KMS-11 (cell line): ENCODE measurements at regions not wholly inside any gene's neighbourhood (a gene's known extent, or its start where the extent isn't known, plus 50 kb on each side); places are given as distances from the start of the nearest gene placed in this dataset.

Experiments used
- H2AFZ ChIP-seq: fragments of 200-600 bp; sonication (generic); 2 replicates; pipeline ENCODE4 v1.6.1; 2016; ENCODE audit warnings: antibody characterized with exemption, mixed run types, low read depth
- H3K27ac ChIP-seq: fragments of 200-600 bp; sonication (generic); 2 replicates; pipeline ENCODE4 v1.6.1; 2016; ENCODE audit warnings: mild to moderate bottlenecking, mixed run types
- H3K27me3 ChIP-seq: fragments of 200-600 bp; sonication (generic); 2 replicates; pipeline ENCODE4 v1.6.1; 2017; ENCODE audit warnings: mild to moderate bottlenecking, low read depth, mixed run types, moderate library complexity; ENCODE audit not compliant: insufficient read depth
- H3K36me3 ChIP-seq: fragments of 200-600 bp; sonication (generic); 2 replicates; pipeline ENCODE4 v1.6.1; 2017; ENCODE audit warnings: mild to moderate bottlenecking, mixed run types; ENCODE audit not compliant: insufficient read depth
- H3K4me1 ChIP-seq: fragments of 200-600 bp; sonication (generic); 2 replicates; pipeline ENCODE4 v1.6.1; 2016; ENCODE audit warnings: mild to moderate bottlenecking, low read depth, mixed run types; ENCODE audit not compliant: poor library complexity, severe bottlenecking
- H3K4me2 ChIP-seq: fragments of 200-600 bp; sonication (generic); 2 replicates; pipeline ENCODE4 v1.7.0; 2016; ENCODE audit warnings: mild to moderate bottlenecking, mixed run types
- H3K4me3 ChIP-seq: fragments of 200-600 bp; sonication (generic); IDR thresholded peaks from 2 replicates; pipeline ENCODE4 v1.6.1; 2017; ENCODE audit warnings: low read depth, low read length, mixed read lengths; ENCODE audit not compliant: insufficient read depth
- H3K79me2 ChIP-seq: fragments of 200-600 bp; sonication (generic); 2 replicates; pipeline ENCODE4 v1.6.1; 2016; ENCODE audit warnings: low read depth, mixed run types; ENCODE audit not compliant: insufficient read depth
- H3K9ac ChIP-seq: fragments of 200-600 bp; sonication (generic); 2 replicates; pipeline ENCODE4 v1.6.1; 2016; ENCODE audit warnings: mild to moderate bottlenecking, mixed run types
- H4K20me1 ChIP-seq: fragments of 200-600 bp; sonication (generic); 2 replicates; pipeline ENCODE4 v1.6.1; 2016; ENCODE audit warnings: mild to moderate bottlenecking, mixed run types; ENCODE audit not compliant: insufficient read depth
- TF ChIP-seq, protein P1 (sequence below): fragments of 200-600 bp; sonication (generic); conservative IDR thresholded peaks from 2 replicates; pipeline ENCODE4 v1.6.1; 2017; ENCODE audit warnings: low read depth, mild to moderate bottlenecking, antibody characterized with exemption, low read length, moderate library complexity, mixed read lengths

DNA sequence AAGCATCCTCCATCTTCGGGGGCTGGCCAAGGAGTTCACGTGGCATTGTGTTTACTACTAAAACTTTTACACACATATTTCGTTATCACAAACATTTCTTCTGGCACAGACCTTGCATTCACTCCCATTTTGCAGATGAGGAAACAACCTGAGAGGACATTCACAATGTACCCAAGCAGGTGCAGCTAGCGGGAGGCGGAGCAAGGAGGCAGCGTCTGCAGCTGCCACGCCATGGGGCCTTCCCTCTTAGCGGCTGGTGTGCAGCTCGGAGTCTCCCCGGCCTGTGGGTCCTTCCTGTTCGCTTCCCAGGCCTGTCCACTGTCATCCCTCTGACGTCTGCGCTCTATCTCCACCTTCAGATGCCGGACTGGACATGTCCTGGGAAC is 807.8 kb downstream of the TBC1D22A start:
- no peak overlapping the region for H3K4me2 ChIP-seq
- no peak overlapping the region for H3K4me3 ChIP-seq
- no peaks in the 10 kb centered on the region for H3K36me3 ChIP-seq
- H2AFZ ChIP-seq, result no peak overlapping the region
- TF ChIP-seq, protein P1, sequence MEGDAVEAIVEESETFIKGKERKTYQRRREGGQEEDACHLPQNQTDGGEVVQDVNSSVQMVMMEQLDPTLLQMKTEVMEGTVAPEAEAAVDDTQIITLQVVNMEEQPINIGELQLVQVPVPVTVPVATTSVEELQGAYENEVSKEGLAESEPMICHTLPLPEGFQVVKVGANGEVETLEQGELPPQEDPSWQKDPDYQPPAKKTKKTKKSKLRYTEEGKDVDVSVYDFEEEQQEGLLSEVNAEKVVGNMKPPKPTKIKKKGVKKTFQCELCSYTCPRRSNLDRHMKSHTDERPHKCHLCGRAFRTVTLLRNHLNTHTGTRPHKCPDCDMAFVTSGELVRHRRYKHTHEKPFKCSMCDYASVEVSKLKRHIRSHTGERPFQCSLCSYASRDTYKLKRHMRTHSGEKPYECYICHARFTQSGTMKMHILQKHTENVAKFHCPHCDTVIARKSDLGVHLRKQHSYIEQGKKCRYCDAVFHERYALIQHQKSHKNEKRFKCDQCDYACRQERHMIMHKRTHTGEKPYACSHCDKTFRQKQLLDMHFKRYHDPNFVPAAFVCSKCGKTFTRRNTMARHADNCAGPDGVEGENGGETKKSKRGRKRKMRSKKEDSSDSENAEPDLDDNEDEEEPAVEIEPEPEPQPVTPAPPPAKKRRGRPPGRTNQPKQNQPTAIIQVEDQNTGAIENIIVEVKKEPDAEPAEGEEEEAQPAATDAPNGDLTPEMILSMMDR, result no peak
- no peak overlapping the region for H3K27ac ChIP-seq
- no peak overlapping the region for H3K9ac ChIP-seq
- no peaks in the 10 kb centered on the region for H3K4me1 ChIP-seq
- no peaks in the 10 kb centered on the region for H3K27me3 ChIP-seq
- no peaks in the 10 kb centered on the region for H3K79me2 ChIP-seq
- no peaks in the 10 kb centered on the region for H4K20me1 ChIP-seq

DNA sequence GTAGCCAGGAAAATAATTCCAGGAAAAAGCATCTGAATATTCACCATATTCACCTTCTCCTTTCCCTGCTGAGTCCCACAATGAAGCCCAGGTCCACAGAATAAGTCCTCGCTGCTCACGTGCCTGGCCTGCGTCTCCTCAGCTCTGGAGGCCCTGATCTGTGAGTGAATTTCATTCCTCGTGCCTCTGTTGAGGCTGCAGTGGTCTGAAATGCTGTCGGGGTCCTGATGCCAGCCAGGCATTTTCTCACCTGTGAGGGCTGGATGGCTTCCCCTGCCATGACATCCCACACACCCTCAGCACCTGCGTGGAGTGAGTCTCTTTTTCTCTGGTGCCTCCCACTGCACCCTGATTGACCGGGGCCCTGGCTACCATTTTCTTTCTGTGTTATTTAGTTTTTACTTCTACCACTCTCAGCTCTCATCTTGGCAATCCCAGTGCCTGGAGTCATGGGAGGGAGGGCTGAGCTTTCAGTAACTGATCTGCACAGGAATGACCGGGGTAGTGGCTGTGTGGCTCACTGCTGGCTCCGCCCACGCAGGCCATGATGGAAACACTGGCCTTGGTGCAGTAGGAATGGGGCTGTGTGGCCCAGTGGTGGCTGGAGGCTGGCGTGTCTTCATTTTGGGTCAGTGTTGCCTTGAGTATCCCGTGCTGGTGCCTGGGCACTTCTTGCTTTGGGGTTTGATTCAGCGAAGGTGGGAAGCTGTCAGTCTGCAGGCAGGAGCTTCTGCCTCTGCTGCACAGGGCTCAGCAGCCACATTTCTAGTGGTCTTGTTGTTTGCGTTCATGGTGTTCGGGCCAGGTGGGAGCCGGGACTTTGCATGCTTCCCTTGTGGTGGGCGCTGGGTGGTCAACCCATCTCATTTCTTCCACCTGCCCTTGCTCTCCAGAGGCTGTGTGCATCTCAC is 807.2 kb downstream of the TBC1D22A start:
- H3K9ac ChIP-seq, result no peak overlapping the region
- no peaks in the 10 kb centered on the region for H3K36me3 ChIP-seq
- no peaks in the 10 kb centered on the region for H4K20me1 ChIP-seq
- TF ChIP-seq, protein P1, result no peak
- H3K27me3 ChIP-seq, result no peaks in the 10 kb centered on the region; the same call in 1 of the 2 replicates
- H3K27ac ChIP-seq, result no peak overlapping the region
- H3K4me3 ChIP-seq, result no peak overlapping the region
- no peaks in the 10 kb centered on the region for H3K79me2 ChIP-seq
- H3K4me1 ChIP-seq, result no peaks in the 10 kb centered on the region
- H3K4me2 ChIP-seq, result no peak overlapping the region
- H2AFZ ChIP-seq, result no peak overlapping the region

DNA sequence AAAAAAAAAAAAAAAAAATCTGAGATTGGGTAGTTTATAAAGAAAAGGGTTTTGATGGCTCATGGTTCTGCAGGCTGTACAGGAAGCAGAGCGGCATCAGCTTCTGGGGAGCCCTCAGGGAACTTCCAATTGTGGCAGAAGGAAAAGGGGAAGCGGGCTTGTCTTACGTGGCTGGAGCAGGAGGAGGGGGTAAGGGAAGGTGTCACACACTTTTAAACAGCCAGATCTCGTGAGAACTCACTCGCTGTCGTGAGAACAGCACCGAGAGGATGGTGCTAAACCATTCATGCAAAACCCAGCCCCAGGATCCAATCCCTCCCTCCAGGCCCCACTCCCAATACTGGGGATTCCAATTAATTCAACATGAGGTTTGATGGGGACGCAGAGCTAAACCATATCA is 806.2 kb downstream of the TBC1D22A start:
- no peaks in the 10 kb centered on the region for H3K4me1 ChIP-seq
- H3K4me2 ChIP-seq, result no peak overlapping the region
- no peak overlapping the region for H2AFZ ChIP-seq
- no peak overlapping the region for H3K9ac ChIP-seq
- no peak overlapping the region for H3K4me3 ChIP-seq
- no peak overlapping the region for H3K27ac ChIP-seq
- no peaks in the 10 kb centered on the region for H3K79me2 ChIP-seq
- H3K27me3 ChIP-seq, result no peaks in the 10 kb centered on the region; the same call in 1 of the 2 replicates
- no peaks in the 10 kb centered on the region for H4K20me1 ChIP-seq
- H3K36me3 ChIP-seq, result no peaks in the 10 kb centered on the region
- TF ChIP-seq, protein P1, result no peak

DNA sequence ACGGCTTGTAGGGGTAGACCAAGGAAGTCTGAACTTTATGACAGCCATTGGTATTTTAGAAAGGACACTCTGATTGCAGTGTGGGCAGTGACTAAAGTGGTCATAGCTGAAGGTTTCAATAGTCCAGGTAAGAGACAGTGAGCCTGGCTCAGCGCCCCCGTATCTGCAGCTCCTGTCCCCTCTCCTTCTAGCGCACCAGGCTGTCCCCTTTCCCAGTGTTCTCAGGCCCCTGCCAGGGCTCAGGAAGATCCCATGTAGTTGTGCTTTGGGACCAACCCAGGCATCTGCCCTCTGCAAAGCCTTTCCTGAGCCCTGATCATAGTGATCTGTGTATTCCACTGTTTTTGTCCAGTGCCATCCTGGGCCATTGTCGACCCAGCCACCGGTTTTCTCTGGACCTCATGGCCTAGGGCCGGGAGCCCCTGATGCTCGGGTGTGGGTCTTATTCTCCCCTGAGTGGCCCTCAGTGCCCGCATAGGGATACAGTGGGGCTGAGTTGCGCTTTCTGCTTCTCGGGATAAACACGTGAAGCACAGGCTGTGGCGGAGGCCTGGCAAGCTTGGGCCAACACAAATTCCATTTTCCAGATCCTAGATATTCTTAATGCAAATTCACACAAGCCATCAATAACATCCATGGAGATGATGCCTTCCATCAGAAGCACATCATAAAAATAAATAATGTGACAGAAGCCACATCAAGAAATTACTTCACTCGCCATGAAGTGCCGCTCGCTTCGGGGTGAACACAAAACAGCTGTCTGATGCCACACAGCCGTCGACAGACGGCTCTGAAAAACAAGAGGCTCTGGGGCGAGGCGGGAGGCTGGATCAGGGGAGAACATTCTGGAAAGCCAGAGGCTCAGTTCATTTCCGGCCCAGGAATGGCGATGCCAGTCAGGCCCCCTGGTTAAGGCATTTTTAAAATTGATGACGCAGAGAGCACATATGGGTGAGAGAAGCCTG is 805.0 kb downstream of the TBC1D22A start:
- no peaks in the 10 kb centered on the region; the same call in 1 of the 2 replicates for H3K27me3 ChIP-seq
- H4K20me1 ChIP-seq, result no peaks in the 10 kb centered on the region
- no peak overlapping the region for H3K27ac ChIP-seq
- no peaks in the 10 kb centered on the region for H3K79me2 ChIP-seq
- H2AFZ ChIP-seq, result no peak overlapping the region
- H3K9ac ChIP-seq, result no peak overlapping the region
- H3K36me3 ChIP-seq, result no peaks in the 10 kb centered on the region
- H3K4me2 ChIP-seq, result no peak overlapping the region
- TF ChIP-seq, protein P1, result no peak
- no peak overlapping the region for H3K4me3 ChIP-seq
- no peaks in the 10 kb centered on the region for H3K4me1 ChIP-seq
